NCI-H510A treated with DMSO at 0.1 percent for 48 hours (cell line): ENCODE measurements at regions not wholly inside any gene's neighbourhood (a gene's known extent, or its start where the extent isn't known, plus 50 kb on each side); places are given as distances from the start of the nearest gene placed in this dataset.

Source experiments
- DNase-seq: peaks from one replicate; lab custom pipeline; 2025; lab: John Stamatoyannopoulos, UW

DNA sequence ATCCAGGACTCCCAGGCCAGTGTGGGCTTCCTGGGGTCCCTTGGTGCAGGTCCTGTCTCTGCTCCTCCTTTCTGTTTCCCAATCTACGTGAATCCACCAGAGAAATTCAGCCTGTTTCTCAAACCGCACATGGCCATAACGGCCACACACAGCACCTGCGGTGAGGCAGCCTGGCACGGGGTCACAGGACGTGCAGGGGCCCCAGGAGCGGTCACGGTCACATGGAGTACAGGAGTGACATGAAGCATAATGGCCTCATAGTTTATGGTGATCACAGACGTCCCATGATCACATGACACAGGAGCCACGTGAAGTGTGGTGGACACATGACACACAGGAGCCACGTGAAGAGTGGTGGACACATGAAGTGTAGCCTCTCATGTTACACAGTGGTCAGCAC, 248.5 kb upstream of the IRX4 start:
- DNase-seq, result no peak

DNA sequence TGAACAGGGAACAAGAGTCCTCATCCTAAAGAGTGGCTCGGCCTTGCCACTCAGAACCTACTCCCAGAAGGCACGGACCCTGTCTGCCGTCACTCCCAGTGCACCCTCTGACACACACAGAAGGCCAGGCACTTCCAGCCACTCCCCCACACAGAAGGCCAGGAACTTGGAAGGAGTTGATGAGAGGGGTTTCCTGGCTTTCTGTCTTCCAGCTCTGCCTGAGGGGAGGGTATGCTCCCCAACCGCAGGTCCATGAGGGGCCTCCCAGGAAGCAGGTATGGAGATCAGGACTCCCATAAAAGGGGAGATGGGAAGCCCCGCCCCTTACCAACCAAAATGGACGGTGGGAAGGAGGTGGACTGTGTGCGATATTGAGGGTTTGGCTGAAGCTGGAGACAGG, 247.6 kb upstream of the IRX4 start:
- no peak for DNase-seq

- DNase-seq, result no peak
Measured at GRCh38 chr5:2129568-2130272, 247.0 kb upstream of the IRX4 start.

DNA sequence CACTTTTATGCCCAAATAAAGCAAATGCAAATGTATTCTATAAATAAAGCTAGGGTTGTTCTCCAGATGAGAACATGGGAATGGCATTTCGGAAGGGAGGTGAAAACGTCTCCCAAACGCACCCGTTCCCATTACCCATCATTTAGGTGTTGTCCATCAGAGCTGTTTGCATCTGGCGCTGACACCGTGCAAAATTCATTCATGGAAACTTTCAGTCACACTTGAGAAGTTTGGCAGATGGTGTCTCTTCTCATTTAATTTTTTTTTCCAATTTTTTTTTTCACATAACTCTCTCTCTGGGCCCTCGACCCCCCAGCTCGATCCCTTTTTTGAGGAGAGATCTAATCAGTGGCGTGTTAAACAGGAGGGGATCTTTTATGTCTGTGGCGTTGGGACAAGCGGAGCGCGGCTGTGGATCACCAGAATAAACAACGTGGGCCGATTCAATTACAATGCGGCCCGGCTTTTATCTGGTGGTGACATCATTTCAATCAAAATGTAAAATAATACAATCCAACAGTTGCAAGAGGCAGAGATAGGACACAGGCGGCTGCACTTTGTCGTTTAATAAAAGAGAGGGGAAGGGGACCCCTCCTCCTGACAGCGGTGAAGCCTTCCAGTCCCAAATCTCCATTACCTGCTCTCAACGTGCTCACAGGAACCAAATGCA, 246.1 kb upstream of the IRX4 start:
- no peak for DNase-seq

DNA sequence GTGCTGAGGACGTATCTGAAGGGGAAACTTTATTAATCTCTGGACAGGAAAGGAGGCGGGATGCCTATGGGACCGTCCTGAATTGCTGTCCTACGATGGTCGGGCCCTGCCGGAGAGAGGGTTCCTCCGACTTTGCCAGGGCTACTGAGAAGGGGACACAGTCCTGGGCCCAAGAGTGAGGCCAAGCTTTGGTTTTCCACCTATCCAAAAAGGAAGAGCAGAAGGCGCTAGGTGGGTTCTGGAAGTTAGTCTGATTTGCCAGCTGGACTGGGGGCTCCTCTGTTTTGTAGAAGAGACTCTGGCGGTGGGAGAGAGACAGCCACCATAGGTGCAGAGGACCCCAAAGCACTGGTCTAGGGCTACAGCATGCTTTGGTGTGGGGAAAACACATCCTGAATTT, 243.8 kb upstream of the IRX4 start:
- DNase-seq, result no peak

DNA sequence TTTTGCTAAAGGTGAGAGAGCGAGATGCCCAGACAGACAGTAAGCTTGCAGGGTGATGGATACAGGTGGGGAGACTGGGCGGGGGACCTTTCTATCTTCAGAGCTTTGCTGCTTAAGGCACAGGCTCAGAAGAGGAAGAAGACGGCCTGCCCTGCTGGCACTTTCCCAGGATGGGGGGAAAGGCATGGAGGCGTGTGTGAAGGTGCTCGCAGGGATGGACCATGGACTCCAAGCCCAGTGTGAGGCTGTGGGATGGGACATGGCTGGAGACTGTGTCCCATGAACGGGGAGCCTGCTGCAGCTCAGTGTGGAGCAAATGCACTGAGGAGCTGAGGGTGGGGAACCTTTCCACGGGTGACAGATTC, 243.2 kb upstream of the IRX4 start:
- DNase-seq, result no peak

DNA sequence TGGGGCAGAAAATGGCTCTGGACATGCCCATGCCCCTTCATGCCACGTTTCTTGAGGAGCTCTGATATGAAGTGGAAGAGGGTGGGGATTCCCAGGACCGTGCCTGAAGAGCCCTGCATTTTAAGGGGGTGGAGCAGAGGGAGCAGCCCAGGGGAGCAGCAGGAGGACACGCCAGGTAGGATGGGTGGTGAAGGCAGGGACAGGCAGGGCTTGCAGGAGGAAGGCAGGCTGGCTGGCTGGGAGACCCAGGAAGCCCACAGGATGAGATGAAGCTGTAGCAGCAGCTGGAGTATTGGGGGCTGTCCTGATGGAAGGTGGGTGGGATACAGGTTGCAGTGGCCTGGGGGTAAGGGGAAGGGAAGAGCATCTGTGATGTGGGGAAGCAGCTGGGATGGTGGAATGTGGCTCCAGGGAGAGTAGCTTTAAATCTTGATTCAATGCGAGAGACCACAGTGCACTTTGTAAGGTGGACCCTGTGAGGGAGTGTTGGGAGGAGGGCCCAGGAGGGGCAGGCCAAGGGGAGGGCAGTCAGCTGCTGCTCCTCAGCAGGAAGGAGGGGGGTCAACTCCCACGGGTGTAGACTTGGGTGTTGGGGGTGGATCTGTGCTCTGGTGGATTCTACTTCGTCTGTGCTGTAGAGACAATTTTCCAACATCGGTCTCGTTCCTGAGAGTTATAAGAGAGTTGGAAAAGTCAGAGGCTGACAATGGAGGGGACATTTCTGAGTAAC, 242.6 kb upstream of the IRX4 start:
- no peak for DNase-seq

DNA sequence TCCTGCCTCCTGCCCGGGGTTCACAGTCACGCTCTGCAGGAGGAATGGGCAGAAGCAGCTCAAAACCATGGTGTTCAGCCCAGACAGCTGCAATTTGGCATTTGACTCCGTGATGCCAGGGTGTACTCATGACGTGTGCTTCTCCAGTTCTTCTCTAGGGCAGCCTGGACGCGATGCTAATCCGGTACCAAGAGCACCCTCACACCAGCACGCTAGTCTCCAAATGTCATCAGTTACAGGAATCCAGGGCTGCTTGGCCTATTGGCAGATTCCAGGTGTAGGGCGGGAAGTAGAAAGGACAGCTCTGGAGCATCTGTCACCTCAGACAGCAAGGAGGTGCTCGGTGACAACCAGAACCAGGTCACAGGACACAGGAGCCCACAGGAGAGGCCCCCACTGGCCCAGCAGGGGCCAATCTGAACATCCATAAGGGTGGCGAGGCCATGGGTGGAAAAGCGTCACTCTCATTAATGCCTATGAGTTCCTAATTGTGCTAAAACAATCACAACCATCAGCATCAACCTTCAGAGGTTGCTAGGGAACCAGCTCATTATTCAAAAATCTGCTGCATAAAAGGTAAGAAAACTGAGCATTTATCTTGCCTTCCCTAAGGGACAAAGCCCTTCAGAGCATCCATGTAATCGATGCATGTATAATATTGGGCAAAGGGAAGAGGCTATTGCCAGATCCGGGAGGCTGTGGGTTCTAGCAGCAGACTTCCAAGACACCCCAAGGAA, 241.9 kb upstream of the IRX4 start:
- no peak for DNase-seq

- no peak for DNase-seq
Measured at GRCh38 chr5:2123874-2124273, 241.1 kb upstream of the IRX4 start.

DNA sequence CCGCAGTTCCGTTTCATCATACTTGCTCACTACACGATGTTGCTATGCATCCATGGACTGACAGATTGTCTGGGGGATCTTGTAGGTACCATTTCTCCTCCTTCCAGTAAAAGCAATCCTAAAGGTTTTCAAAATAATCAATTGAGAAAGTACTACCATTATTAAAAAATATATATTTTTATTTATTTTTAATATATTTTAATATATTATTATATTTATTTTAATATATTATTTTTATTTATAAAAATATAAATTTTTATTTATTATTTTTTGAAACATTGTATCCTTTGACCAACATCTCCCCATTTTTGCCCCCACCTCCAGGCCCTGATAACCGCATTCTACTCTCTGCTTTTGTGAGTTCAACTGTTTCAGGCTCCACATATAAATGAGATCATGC, 237.6 kb upstream of the IRX4 start:
- DNase-seq, result no peak

GRCh38 chr5:2119573-2119972, 236.8 kb upstream of the IRX4 start:
- DNase-seq, result no peak

GRCh38 chr5:2113348-2114131, 230.8 kb upstream of the IRX4 start:
- DNase-seq, result no peak

GRCh38 chr5:2112173-2113025, 229.7 kb upstream of the IRX4 start:
- DNase-seq, result no peak

DNA sequence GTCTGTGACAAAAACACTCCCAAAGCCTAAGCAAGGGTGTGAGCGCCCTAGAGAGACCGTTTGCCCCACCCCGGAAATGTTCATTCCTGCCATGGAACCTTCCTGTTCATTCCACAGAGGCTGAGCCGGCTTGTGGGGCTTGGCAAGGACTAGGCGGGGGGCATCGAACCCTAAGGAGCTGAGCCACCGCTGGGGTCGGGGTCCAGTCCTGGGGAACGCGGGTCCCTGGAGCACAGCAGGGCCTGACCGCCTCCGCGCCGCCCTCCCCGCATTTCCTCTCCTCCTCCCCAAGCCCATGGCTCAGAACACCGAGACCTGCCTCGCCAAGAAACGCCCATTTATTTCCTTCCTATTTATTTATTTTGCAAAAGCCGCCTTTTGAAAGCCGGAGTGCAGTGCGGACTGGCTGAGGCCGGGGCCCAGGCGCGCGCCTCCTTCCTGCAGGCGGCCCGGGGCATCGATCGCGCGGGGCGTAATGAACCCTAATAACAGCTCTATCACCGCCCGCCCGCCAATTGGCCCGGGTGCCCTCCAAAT, 228.9 kb upstream of the IRX4 start:
- DNase-seq, result no peak

GRCh38 chr5:2110934-2111462, 228.3 kb upstream of the IRX4 start:
- DNase-seq, result no peak

DNA sequence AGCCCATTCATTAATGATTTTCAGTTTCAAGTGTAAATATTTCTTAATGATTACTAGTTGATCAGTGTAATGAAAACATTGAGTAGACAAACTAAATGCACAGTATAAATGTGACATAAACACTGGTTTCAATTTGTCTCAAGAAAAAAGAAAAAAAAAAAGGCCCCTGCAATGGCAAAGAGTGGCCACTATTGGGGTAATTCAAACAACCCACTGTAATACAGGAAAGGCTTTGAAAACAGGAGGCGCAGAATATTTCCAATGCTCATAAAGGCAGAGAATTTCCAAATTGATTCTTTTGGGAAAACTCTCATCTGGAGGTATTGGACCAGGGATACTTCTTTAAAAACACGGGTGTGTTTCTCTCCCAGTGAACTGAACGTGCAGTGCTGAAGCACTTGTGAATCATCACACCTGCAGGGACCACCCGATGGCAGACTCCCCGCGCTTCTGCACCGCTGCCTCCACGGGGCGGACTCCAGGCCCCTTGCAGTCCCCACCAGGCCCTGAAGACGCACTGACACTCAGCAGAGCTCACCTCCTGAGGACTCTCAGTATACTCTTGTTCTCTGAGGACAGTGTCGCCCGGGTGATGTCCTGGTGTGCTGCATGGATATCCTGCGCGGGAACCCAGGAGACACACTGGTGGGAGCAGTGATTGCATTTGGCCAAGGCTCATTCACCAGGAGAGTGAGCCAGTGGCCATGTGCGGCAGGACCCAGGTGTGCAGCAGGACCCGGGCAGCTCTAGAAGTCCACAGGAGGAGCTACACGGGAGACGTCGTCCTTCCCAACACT, 227.6 kb upstream of the IRX4 start:
- DNase-seq, result no peak

GRCh38 chr5:2109566-2109965, 226.8 kb upstream of the IRX4 start:
- no peak for DNase-seq

DNA sequence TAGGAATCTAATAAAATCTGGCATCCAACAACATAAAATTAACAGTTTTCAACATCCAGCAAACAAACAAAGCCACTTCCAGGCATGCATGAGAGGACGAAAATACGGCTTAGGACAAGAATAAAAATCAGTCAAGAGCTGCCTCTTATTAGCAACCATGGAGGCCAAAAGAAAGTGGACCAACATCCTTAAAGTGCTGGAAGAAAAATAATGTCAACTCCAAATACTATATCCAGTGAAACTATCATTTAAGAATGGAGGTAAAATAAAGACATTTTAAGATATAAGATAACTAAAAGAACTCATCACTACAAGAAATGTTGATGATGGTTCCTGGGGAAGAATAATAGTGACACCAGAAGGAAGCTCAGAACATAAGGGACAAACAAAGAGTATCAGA, 224.0 kb upstream of the IRX4 start:
- DNase-seq, result no peak

GRCh38 chr5:2105141-2105540, 222.4 kb upstream of the IRX4 start:
- DNase-seq, result no peak

DNA sequence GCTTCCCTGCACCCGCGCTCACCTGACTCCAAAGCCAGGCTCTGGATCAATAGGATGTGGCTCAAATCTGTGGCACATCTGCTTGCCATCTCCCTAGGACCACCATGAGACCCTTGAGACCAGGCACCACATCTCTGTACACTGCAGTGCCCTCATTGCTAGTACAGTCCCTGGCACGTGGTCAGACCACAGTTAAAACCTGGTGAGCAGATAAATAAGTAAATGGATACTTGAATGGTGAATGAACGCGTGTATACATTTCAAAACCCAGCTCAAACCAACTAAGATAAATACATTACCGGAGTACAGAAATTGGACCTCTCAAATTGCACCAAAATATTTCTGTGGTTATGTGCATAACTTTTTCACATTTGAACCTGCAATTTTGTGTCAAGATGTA, 221.2 kb upstream of the IRX4 start:
- DNase-seq, result no peak
